Fibroblast of villous mesenchyme (primary cell): ENCODE measurements at regions not wholly inside any gene's neighbourhood (a gene's known extent, or its start where the extent isn't known, plus 50 kb on each side); places are given as distances from the start of the nearest gene placed in this dataset.
"Not testable (repeated sequence)": the region's sequence is repeated elsewhere in the genome, so short reads cannot be mapped to it uniquely, and the experiment has no call there.

Experiments used
- DNase-seq: peaks from one replicate; pipeline ENCODE4 v3.0.0-alpha.2; 2010; ENCODE audit warnings: low read depth
- H3K4me3 ChIP-seq: 2 replicates; pipeline ENCODE4 v1.5.1; 2011; ENCODE audit warnings: low read depth, mild to moderate bottlenecking, low read length
- CTCF ChIP-seq: IDR thresholded peaks from 2 replicates; pipeline ENCODE4 v1.5.1; 2012; ENCODE audit warnings: low read depth, mild to moderate bottlenecking, low read length; ENCODE audit not compliant: insufficient read depth

- no peak overlapping the region for H3K4me3 ChIP-seq
- DNase-seq: no peak
- no peak for TF ChIP-seq CTCF
These were observed 107.8 kb upstream of the PNPT1 start for GRCh38 chr2:55801436-55801835.

DNA sequence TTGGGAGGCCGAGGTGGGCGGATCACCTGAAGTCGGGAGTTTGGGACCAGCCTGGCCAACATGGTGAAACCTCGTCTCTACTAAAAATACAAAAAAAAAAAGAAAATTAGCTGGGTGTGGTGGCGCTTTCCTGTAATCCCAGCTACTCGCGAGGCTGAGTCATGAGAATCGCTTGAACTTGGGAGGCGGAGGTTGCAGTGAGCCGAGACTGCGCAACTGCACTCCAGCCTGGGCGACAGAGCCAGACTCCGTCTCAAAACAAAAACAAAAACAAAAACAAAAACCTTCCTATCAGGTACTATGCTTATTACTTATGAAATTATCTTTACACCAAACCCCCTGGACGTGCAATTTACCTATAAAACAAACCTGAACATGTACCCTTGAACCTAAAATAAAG is 106.0 kb upstream of the PNPT1 start:
- DNase-seq, H3K4me3 ChIP-seq: not testable (repeated sequence)

DNA sequence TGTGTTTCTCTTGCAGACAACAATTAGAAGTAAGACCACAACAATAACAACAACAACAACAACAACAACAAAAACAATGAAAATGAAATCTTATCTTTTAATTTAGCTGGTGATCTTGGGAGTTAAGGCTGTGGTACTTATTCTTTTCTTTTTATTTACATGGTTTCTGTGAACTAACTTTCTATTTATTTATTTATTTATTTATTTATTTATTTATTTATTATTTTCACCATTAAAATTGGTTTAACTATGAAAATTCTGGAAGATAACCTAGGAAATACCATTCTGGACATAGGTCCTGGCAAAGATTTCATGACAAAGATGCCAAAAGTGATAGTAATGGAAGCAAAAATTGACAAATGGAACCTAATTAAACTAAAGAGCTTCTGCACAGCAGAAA is 102.5 kb upstream of the PNPT1 start:
- no peak for DNase-seq
- no peak overlapping the region for H3K4me3 ChIP-seq
- no peak for TF ChIP-seq CTCF

DNA sequence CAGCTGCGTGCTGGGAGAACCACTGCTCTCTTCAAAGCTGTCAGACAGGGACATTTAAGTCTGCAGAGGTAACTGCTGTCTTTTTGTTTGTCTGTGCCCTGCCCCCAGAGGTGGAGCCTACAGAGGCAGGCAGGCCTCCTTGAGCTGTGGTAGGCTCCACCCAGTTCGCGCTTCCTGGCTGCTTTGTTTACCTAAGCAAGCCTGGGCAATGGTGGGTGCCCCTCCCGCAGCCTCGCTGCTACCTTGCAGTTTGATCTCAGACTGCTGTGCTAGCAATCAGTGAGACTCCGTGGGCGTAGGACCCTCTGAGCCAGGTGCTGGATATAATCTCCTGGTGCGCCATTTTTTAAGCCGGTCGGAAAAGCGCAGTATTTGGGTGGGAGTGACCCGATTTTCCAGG is 100.0 kb upstream of the PNPT1 start:
- H3K4me3 ChIP-seq, DNase-seq: not testable (repeated sequence)

DNA sequence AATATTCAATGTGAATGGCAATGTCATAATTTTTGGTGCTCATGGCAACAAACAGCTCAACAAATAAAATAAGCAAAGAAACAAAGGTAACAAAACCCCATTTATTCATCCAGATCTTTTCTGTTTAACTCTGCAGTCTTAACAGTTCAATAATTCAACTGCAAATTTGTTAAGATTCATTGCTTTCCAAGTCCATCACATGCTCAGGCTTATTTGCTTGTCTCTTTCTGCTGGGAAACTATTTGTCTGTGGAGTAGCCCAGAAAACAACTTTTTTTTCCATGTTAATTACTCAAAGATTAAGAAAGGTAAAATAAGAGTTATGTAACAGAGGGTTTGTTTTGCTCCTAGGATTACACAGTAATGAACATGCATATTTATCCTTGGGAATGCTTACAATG is 92.6 kb upstream of the PNPT1 start:
- no peak overlapping the region for H3K4me3 ChIP-seq
- no peak for DNase-seq
- TF ChIP-seq CTCF: no peak

- H3K4me3 ChIP-seq, DNase-seq: not testable (repeated sequence)
These were observed 90.1 kb upstream of the PNPT1 start for GRCh38 chr2:55783751-55784150.

DNA sequence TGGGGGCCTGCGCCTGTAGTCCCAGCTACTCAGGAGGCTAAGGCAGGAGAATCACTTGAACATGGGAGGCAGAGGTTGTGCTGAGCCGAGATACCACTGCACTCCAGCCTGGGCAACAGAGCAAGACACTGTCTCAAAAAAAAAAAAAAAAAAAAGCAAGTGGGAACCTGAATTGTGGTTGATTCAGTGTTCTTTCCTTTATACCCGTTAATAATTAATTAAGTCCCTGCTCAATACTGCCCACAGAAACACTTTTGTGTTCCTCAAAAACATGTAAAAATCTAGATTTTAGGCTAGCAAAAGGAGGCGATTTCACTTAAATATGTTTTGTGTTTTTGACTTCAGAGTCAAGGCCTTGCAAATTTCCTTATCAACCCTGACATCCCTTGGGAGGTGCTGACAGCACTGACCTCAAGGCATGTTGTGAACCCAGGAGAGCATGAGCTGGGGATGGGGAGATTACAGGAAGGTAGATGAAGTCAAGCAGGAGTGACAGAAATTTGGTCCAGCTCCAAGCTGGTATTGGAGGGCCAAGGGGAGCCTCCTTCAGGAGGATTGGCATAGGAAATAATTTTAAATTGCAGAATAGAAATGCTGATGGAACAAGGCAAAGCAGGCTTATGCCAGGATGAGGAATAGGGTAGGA is 89.0 kb upstream of the PNPT1 start:
- no peak for TF ChIP-seq CTCF
- H3K4me3 ChIP-seq: no peak overlapping the region
- no peak for DNase-seq

- DNase-seq: no peak
- H3K4me3 ChIP-seq: no peak overlapping the region
- no peak for TF ChIP-seq CTCF
These were observed 87.9 kb upstream of the PNPT1 start for GRCh38 chr2:55781542-55781941.

DNA sequence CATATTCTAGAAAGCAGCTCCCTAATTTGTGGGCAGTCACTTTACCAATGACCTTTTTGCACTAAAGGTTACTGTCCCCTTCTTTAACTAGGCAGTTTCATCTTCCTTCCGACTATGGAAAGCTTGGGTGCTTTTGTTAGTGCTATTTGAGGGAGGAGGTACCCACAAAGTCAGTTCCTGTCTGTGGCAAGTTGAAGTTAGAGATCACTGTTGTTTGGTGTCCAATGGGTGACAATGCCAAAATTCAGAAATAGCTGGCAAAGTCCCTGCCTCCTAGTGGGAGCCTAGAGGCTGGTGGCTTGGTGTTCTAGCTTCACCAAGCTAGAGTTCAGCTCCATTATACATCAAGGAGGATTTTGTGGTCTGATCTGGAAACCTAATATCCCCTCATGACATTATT is 87.1 kb upstream of the PNPT1 start:
- H3K4me3 ChIP-seq: no peak overlapping the region
- no peak for TF ChIP-seq CTCF
- DNase-seq: no peak
